MM.1S (cell line): ENCODE measurements at regions not wholly inside any gene's neighbourhood (a gene's known extent, or its start where the extent isn't known, plus 50 kb on each side); places are given as distances from the start of the nearest gene placed in this dataset.

Experiments
- DNase-seq: peaks from one replicate; pipeline ENCODE4 v3.0.0-alpha.2; 2015
- H2AFZ ChIP-seq: fragments of 300-600 bp; sonication (generic); 2 replicates; pipeline ENCODE4 v1.6.0; 2016; ENCODE audit warnings: antibody characterized with exemption, low read length
- H3F3A ChIP-seq: fragments of 300-600 bp; sonication (generic); 2 replicates; pipeline ENCODE4 v1.6.1; 2016; ENCODE audit warnings: mild to moderate bottlenecking, antibody characterized with exemption, low read length, moderate library complexity, mixed read lengths; ENCODE audit not compliant: insufficient read depth
- H3K27ac ChIP-seq: fragments of 300-600 bp; sonication (generic); 2 replicates; pipeline ENCODE4 v1.5.1; 2016; ENCODE audit warnings: mild to moderate bottlenecking, low read length
- H3K27me3 ChIP-seq: fragments of 300-600 bp; sonication (generic); replicated peaks from 2 replicates; pipeline ENCODE4 v1.6.0; 2016; ENCODE audit warnings: low read length; ENCODE audit not compliant: insufficient read depth
- H3K36me3 ChIP-seq: fragments of 300-600 bp; sonication (generic); replicated peaks from 2 replicates; pipeline ENCODE4 v1.6.1; 2016; ENCODE audit warnings: mild to moderate bottlenecking, low read length, mixed read lengths; ENCODE audit not compliant: insufficient read depth
- H3K4me1 ChIP-seq: fragments of 300-600 bp; sonication (generic); 2 replicates; pipeline ENCODE4 v1.6.1; 2016; ENCODE audit warnings: low read length, mixed read lengths
- H3K4me2 ChIP-seq: fragments of 300-600 bp; sonication (generic); 2 replicates; pipeline ENCODE4 v1.6.0; 2016; ENCODE audit warnings: low read depth, low read length
- H3K4me3 ChIP-seq: fragments of 300-600 bp; sonication (generic); 2 replicates; pipeline ENCODE4 v1.5.1; 2016; ENCODE audit warnings: low read length, mixed read lengths
- H3K79me2 ChIP-seq: fragments of 300-600 bp; sonication (generic); 2 replicates; pipeline ENCODE4 v1.6.1; 2016; ENCODE audit warnings: mixed run types, low read length, mixed read lengths
- H3K9ac ChIP-seq: fragments of 300-600 bp; sonication (generic); 2 replicates; pipeline ENCODE4 v1.6.1; 2016; ENCODE audit warnings: low read length, mixed read lengths
- H3K9me2 ChIP-seq: fragments of 300-600 bp; sonication (generic); replicated peaks from 2 replicates; pipeline ENCODE4 v1.6.1; 2016; ENCODE audit warnings: mild to moderate bottlenecking, low read length, mixed read lengths; ENCODE audit not compliant: insufficient read depth
- H3K9me3 ChIP-seq: fragments of 300-600 bp; sonication (generic); replicated peaks from 2 replicates; pipeline ENCODE4 v1.6.1; 2016; ENCODE audit warnings: mild to moderate bottlenecking, low read length, mixed read lengths; ENCODE audit not compliant: insufficient read depth
- H4K20me1 ChIP-seq: fragments of 300-600 bp; sonication (generic); 2 replicates; pipeline ENCODE4 v1.6.1; 2016; ENCODE audit warnings: mild to moderate bottlenecking, low read length, moderate library complexity, mixed read lengths; ENCODE audit not compliant: insufficient read depth
- EZH2 ChIP-seq: fragments of 300-600 bp; sonication (generic); optimal IDR thresholded peaks from 2 replicates; pipeline ENCODE3; 2017; ENCODE audit warnings: low read depth, mild to moderate bottlenecking, antibody characterized with exemption, low read length, mixed read lengths
- EZH2phosphoT487 ChIP-seq: fragments of 300-600 bp; sonication (generic); IDR thresholded peaks from 2 replicates; pipeline ENCODE4 v1.6.1; 2018; ENCODE audit warnings: antibody characterized with exemption, low read length
- TF ChIP-seq, protein P1 (sequence below): fragments of 300-600 bp; sonication (generic); IDR thresholded peaks from 2 replicates; pipeline ENCODE4 v1.5.1; 2016; ENCODE audit warnings: antibody characterized with exemption, low read length, mixed read lengths

DNA sequence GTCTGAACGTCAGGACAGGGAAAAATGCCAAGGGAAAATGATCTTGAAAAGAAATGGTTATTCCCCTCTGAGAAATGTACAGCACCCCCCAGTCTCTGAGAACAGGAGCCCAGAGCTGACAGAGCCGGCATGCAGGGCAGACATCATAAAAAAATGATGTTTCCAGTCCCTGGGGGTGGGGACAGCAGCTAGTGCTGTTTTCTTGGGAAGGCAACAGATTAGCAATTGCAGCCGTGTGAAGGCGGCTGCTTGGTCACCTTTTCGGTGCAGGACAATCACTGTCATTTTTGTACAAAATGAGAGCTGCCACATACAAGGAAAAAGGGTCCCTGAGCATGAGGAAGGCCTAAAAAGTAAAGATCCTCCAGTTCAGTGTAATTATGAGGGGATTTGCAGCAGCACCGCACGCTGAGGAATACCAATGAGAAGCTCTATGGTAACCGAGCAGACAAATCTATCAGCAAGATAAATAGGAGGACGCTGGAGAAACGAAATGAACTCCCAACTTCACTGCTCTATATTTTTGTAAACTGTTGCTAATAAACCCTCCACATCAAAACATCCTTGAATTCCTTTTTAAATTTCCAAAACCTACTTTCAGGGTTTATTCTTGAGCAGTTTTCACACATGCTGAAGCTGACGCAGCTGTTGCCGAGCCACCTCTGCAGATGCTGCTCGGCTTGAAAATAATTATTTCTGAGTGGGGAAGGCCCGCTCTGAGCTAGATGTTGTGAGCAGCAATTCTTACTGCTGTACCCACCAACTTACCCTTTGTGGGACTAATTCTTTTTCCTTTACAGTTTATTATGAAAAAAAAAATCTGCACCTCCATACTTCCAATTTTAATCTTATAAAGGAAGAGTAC is 98.2 kb upstream of the NEBL start:
- H3K4me1 ChIP-seq: no peaks in the 10 kb centered on the region
- TF ChIP-seq, protein P1, sequence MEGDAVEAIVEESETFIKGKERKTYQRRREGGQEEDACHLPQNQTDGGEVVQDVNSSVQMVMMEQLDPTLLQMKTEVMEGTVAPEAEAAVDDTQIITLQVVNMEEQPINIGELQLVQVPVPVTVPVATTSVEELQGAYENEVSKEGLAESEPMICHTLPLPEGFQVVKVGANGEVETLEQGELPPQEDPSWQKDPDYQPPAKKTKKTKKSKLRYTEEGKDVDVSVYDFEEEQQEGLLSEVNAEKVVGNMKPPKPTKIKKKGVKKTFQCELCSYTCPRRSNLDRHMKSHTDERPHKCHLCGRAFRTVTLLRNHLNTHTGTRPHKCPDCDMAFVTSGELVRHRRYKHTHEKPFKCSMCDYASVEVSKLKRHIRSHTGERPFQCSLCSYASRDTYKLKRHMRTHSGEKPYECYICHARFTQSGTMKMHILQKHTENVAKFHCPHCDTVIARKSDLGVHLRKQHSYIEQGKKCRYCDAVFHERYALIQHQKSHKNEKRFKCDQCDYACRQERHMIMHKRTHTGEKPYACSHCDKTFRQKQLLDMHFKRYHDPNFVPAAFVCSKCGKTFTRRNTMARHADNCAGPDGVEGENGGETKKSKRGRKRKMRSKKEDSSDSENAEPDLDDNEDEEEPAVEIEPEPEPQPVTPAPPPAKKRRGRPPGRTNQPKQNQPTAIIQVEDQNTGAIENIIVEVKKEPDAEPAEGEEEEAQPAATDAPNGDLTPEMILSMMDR: no peak
- no peak for TF ChIP-seq EZH2phosphoT487
- TF ChIP-seq EZH2: no peak
- no peak overlapping the region for H3K9ac ChIP-seq
- H3K9me2 ChIP-seq: no peaks in the 10 kb centered on the region
- no peak overlapping the region for H3K4me3 ChIP-seq
- H3K79me2 ChIP-seq: no peaks in the 10 kb centered on the region
- H3K27ac ChIP-seq: no peak overlapping the region
- H3K36me3 ChIP-seq: no peaks in the 10 kb centered on the region
- no peak for DNase-seq
- H2AFZ ChIP-seq: no peak overlapping the region
- no peaks in the 10 kb centered on the region for H3F3A ChIP-seq
- H4K20me1 ChIP-seq: no peaks in the 10 kb centered on the region
- H3K27me3 ChIP-seq: no peaks in the 10 kb centered on the region
- H3K4me2 ChIP-seq: no peak overlapping the region
- H3K9me3 ChIP-seq: no peaks in the 10 kb centered on the region

DNA sequence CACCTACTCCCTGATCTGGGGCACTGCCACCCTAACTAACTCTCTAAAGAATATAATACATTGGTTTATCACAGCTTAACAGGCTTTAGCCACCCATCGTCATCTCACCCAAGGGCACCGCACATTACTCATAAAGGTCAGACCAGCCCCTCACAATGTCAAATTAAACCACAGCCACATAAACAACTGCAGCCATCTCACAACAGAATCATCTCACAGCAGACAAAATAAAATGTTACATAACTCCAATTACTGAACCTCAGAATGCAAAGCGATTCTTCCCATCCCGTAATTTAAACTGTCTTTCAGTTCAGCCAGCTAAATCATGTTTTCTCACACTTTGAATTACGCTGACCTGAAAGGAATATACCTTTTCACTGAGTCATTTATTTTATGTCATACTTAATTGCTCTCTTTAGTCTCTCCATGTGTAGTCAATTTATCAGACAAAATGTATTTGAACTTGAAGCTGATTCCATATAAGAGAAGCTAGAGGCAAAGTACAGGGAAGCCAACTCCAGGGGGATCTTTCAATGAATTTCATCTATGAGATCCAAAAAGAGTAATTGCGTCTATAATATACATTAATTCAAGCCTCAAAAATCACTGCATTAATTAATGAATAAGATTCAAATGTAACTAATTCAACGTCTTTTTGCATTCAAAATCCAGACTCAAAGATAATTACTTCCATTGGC is 96.9 kb upstream of the NEBL start:
- no peak overlapping the region for H3K9ac ChIP-seq
- H3K36me3 ChIP-seq: no peaks in the 10 kb centered on the region
- H3K27ac ChIP-seq: no peak overlapping the region
- no peaks in the 10 kb centered on the region for H3K9me2 ChIP-seq
- no peaks in the 10 kb centered on the region for H3K79me2 ChIP-seq
- no peak for DNase-seq
- H3K27me3 ChIP-seq: no peaks in the 10 kb centered on the region
- H4K20me1 ChIP-seq: no peaks in the 10 kb centered on the region
- H3K4me1 ChIP-seq: no peaks in the 10 kb centered on the region
- no peak overlapping the region for H3K4me3 ChIP-seq
- no peaks in the 10 kb centered on the region for H3K9me3 ChIP-seq
- H2AFZ ChIP-seq: no peak overlapping the region
- no peak overlapping the region for H3K4me2 ChIP-seq
- no peaks in the 10 kb centered on the region for H3F3A ChIP-seq
- TF ChIP-seq EZH2phosphoT487 (no peak), EZH2 (no peak)
- TF ChIP-seq, protein P1: no peak

DNA sequence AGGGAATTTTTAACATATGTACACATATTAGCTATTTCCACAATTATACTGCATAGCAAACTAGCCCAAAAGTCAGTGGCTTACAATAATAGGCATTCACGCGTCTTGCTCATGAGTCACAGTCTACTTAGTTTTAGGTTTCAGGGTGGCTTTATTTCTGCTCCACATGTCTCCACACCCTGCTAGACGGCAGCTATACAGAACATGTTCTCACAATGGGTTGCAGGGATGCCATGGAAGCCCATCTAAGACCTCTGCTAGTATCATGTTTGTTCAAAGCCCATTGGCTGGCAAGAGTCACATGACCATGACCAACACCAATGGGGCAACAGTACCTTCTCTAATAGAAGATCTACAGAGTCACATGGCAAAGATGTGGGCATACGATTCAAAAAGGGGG is 96.3 kb upstream of the NEBL start:
- Histone ChIP-seq H3K36me3 (no peaks in the 10 kb centered on the region), H3K9me3 (no peaks in the 10 kb centered on the region), H3K79me2 (no peaks in the 10 kb centered on the region), H3K27ac (no peak overlapping the region), H3K9ac (no peak overlapping the region), H3K4me2 (no peak overlapping the region), H3F3A (no peaks in the 10 kb centered on the region), H2AFZ (no peak overlapping the region), H4K20me1 (no peaks in the 10 kb centered on the region), H3K4me1 (no peaks in the 10 kb centered on the region), H3K9me2 (no peaks in the 10 kb centered on the region), H3K4me3 (no peak overlapping the region), H3K27me3 (no peaks in the 10 kb centered on the region)
- DNase-seq: no peak
- TF ChIP-seq, protein P1: no peak
- TF ChIP-seq EZH2: no peak
- no peak for TF ChIP-seq EZH2phosphoT487
